MM.1S (cell line): ENCODE measurements at regions not wholly inside any gene's neighbourhood (a gene's known extent, or its start where the extent isn't known, plus 50 kb on each side); places are given as distances from the start of the nearest gene placed in this dataset.

Source experiments
- DNase-seq: peaks from one replicate; pipeline ENCODE4 v3.0.0-alpha.2; 2015
- H2AFZ ChIP-seq: fragments of 300-600 bp; sonication (generic); 2 replicates; pipeline ENCODE4 v1.6.0; 2016; ENCODE audit warnings: antibody characterized with exemption, low read length
- H3F3A ChIP-seq: fragments of 300-600 bp; sonication (generic); 2 replicates; pipeline ENCODE4 v1.6.1; 2016; ENCODE audit warnings: mild to moderate bottlenecking, antibody characterized with exemption, low read length, moderate library complexity, mixed read lengths; ENCODE audit not compliant: insufficient read depth
- H3K27ac ChIP-seq: fragments of 300-600 bp; sonication (generic); 2 replicates; pipeline ENCODE4 v1.5.1; 2016; ENCODE audit warnings: mild to moderate bottlenecking, low read length
- H3K27me3 ChIP-seq: fragments of 300-600 bp; sonication (generic); replicated peaks from 2 replicates; pipeline ENCODE4 v1.6.0; 2016; ENCODE audit warnings: low read length; ENCODE audit not compliant: insufficient read depth
- H3K36me3 ChIP-seq: fragments of 300-600 bp; sonication (generic); replicated peaks from 2 replicates; pipeline ENCODE4 v1.6.1; 2016; ENCODE audit warnings: mild to moderate bottlenecking, low read length, mixed read lengths; ENCODE audit not compliant: insufficient read depth
- H3K4me1 ChIP-seq: fragments of 300-600 bp; sonication (generic); 2 replicates; pipeline ENCODE4 v1.6.1; 2016; ENCODE audit warnings: low read length, mixed read lengths
- H3K4me2 ChIP-seq: fragments of 300-600 bp; sonication (generic); 2 replicates; pipeline ENCODE4 v1.6.0; 2016; ENCODE audit warnings: low read depth, low read length
- H3K4me3 ChIP-seq: fragments of 300-600 bp; sonication (generic); 2 replicates; pipeline ENCODE4 v1.5.1; 2016; ENCODE audit warnings: low read length, mixed read lengths
- H3K79me2 ChIP-seq: fragments of 300-600 bp; sonication (generic); 2 replicates; pipeline ENCODE4 v1.6.1; 2016; ENCODE audit warnings: mixed run types, low read length, mixed read lengths
- H3K9ac ChIP-seq: fragments of 300-600 bp; sonication (generic); 2 replicates; pipeline ENCODE4 v1.6.1; 2016; ENCODE audit warnings: low read length, mixed read lengths
- H3K9me2 ChIP-seq: fragments of 300-600 bp; sonication (generic); replicated peaks from 2 replicates; pipeline ENCODE4 v1.6.1; 2016; ENCODE audit warnings: mild to moderate bottlenecking, low read length, mixed read lengths; ENCODE audit not compliant: insufficient read depth
- H3K9me3 ChIP-seq: fragments of 300-600 bp; sonication (generic); replicated peaks from 2 replicates; pipeline ENCODE4 v1.6.1; 2016; ENCODE audit warnings: mild to moderate bottlenecking, low read length, mixed read lengths; ENCODE audit not compliant: insufficient read depth
- H4K20me1 ChIP-seq: fragments of 300-600 bp; sonication (generic); 2 replicates; pipeline ENCODE4 v1.6.1; 2016; ENCODE audit warnings: mild to moderate bottlenecking, low read length, moderate library complexity, mixed read lengths; ENCODE audit not compliant: insufficient read depth
- CTCF ChIP-seq: fragments of 300-600 bp; sonication (generic); IDR thresholded peaks from 2 replicates; pipeline ENCODE4 v1.5.1; 2016; ENCODE audit warnings: antibody characterized with exemption, low read length, mixed read lengths
- EZH2 ChIP-seq: fragments of 300-600 bp; sonication (generic); optimal IDR thresholded peaks from 2 replicates; pipeline ENCODE3; 2017; ENCODE audit warnings: low read depth, mild to moderate bottlenecking, antibody characterized with exemption, low read length, mixed read lengths
- EZH2phosphoT487 ChIP-seq: fragments of 300-600 bp; sonication (generic); IDR thresholded peaks from 2 replicates; pipeline ENCODE4 v1.6.1; 2018; ENCODE audit warnings: antibody characterized with exemption, low read length

GRCh38 chr6:99092461-99092860 is 144.7 kb upstream of the FBXL4 start:
- no peaks in the 10 kb centered on the region for H4K20me1 ChIP-seq
- H3K4me3 ChIP-seq: peak overlapping the region; percentile 6
- no peaks in the 10 kb centered on the region for H3K9me2 ChIP-seq
- no peak for TF ChIP-seq EZH2
- no peak for TF ChIP-seq EZH2phosphoT487
- TF ChIP-seq CTCF: no peak
- no peaks in the 10 kb centered on the region for H3K79me2 ChIP-seq
- peak overlapping the region; percentile 57 for H3K4me2 ChIP-seq
- H3K36me3 ChIP-seq: no peaks in the 10 kb centered on the region
- DNase-seq: peak; percentile 65
- H3K9ac ChIP-seq: peak overlapping the region; percentile 33; the same call in 1 of the 2 replicates
- peak overlapping the region; percentile 28 for H2AFZ ChIP-seq
- no peaks in the 10 kb centered on the region for H3K27me3 ChIP-seq
- no peaks in the 10 kb centered on the region for H3K9me3 ChIP-seq
- peak overlapping the region; percentile 81 for H3K27ac ChIP-seq
- H3F3A ChIP-seq: peaks cover 23% of the 10 kb centered on the region
- H3K4me1 ChIP-seq: peaks cover 38% of the 10 kb centered on the region

- H3F3A ChIP-seq: peaks cover 23% of the 10 kb centered on the region
- no peaks in the 10 kb centered on the region for H4K20me1 ChIP-seq
- peaks cover 38% of the 10 kb centered on the region for H3K4me1 ChIP-seq
- no peaks in the 10 kb centered on the region for H3K27me3 ChIP-seq
- peak overlapping the region; percentile 81 for H3K27ac ChIP-seq
- H3K4me3 ChIP-seq: no peak overlapping the region
- no peaks in the 10 kb centered on the region for H3K36me3 ChIP-seq
- peak overlapping the region; percentile 28; the same call in 1 of the 2 replicates for H2AFZ ChIP-seq
- no peaks in the 10 kb centered on the region for H3K9me3 ChIP-seq
- DNase-seq: peak; percentile 93
- no peaks in the 10 kb centered on the region for H3K79me2 ChIP-seq
- TF ChIP-seq EZH2 (no peak), CTCF (no peak), EZH2phosphoT487 (no peak)
- H3K9me2 ChIP-seq: no peaks in the 10 kb centered on the region
- H3K9ac ChIP-seq: peak overlapping the region; percentile 33; the same call in 1 of the 2 replicates
- peak overlapping the region; percentile 57 for H3K4me2 ChIP-seq
Measured at GRCh38 chr6:99091985-99092384, 144.2 kb upstream of the FBXL4 start.

GRCh38 chr6:99080191-99080590 is 132.4 kb upstream of the FBXL4 start:
- Histone ChIP-seq H4K20me1 (no peaks in the 10 kb centered on the region), H3K9me2 (no peaks in the 10 kb centered on the region), H3K4me1 (no peaks in the 10 kb centered on the region), H3K27ac (no peak overlapping the region), H3K4me2 (no peak overlapping the region), H3K9me3 (no peaks in the 10 kb centered on the region), H3K27me3 (no peaks in the 10 kb centered on the region), H3K79me2 (no peaks in the 10 kb centered on the region), H2AFZ (no peak overlapping the region), H3K4me3 (no peak overlapping the region), H3K36me3 (no peaks in the 10 kb centered on the region), H3K9ac (no peak overlapping the region), H3F3A (no peaks in the 10 kb centered on the region)
- DNase-seq: no peak
- TF ChIP-seq CTCF: no peak
- no peak for TF ChIP-seq EZH2phosphoT487
- TF ChIP-seq EZH2: no peak
